HEK293T (cell line): ENCODE measurements at regions not wholly inside any gene's neighbourhood (a gene's known extent, or its start where the extent isn't known, plus 50 kb on each side); places are given as distances from the start of the nearest gene placed in this dataset.

Experiments
- BHLHE40 ChIP-seq: fragments of 450-650 bp; IDR thresholded peaks from 2 replicates; pipeline ENCODE4 v1.6.1; 2016; ENCODE audit warnings: mild to moderate bottlenecking, moderate library complexity, borderline replicate concordance
- FOXA1 ChIP-seq: fragments of 450-650 bp; IDR thresholded peaks from 2 replicates; pipeline ENCODE4 v1.6.1; 2016; ENCODE audit warnings: mild to moderate bottlenecking
- FOXM1 ChIP-seq: fragments of 450-650 bp; IDR thresholded peaks from 2 replicates; pipeline ENCODE4 v1.6.1; 2017; ENCODE audit warnings: mild to moderate bottlenecking, borderline replicate concordance
- NFRKB ChIP-seq: fragments of 450-650 bp; IDR thresholded peaks from 2 replicates; pipeline ENCODE4 v1.6.1; 2016; ENCODE audit warnings: mild to moderate bottlenecking, moderate library complexity
- SP1 ChIP-seq: fragments of 450-650 bp; IDR thresholded peaks from 2 replicates; pipeline ENCODE4 v1.6.1; 2017
- TARDBP ChIP-seq: fragments of 450-650 bp; IDR thresholded peaks from 2 replicates; pipeline ENCODE4 v1.6.1; 2016
- ZNF384 ChIP-seq: fragments of 450-650 bp; IDR thresholded peaks from 2 replicates; pipeline ENCODE4 v1.6.1; 2016

DNA sequence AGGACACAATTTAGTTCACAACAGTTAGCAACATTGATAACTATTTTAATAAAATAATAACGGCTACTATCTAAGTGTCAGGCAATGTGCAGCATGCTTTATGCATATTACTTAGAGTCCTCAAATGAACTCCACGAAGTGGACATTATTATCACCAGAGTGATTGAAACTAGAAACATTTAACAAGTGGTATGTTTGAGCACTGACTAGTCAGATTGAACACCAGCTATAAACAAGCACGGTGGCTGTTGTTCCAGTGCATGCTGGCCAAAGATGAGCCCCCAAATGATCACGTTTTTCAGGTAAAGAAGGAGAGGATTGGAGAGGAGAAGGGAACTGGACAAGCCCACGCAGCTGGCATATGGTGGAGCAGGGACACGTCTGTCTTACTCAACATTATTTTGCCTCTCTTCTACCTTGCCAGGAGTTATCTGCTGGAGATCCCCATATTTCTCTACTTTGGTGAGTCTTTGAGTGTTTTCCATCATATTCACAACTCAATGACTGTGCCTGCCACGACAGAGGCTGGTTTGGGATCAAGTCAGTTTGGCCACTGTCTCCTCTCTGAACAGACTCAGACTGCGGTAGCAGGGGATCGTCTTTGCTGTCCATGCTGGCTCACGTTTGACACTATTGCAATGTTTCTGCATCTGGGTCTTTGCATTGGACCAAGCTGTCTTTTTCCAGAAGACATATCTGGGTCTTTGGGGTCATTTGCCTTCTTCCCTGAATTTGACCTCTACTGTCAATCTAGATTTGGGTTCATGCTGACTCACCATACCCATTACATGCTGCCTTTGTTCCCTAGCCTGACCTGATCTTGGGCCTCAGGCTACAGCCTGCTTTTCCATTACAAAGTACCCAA, 66.0 kb upstream of the ACSL3 start:
- no peak for TF ChIP-seq BHLHE40
- TF ChIP-seq SP1: no peak
- no peak for TF ChIP-seq TARDBP
- TF ChIP-seq FOXA1: no peak
- TF ChIP-seq FOXM1: no peak
- no peak for TF ChIP-seq NFRKB
- TF ChIP-seq ZNF384: no peak
